ENCODE measurements at regions not wholly inside any gene's neighbourhood (a gene's known extent, or its start where the extent isn't known, plus 50 kb on each side); places are given as distances from the start of the nearest gene placed in this dataset.

DNA sequence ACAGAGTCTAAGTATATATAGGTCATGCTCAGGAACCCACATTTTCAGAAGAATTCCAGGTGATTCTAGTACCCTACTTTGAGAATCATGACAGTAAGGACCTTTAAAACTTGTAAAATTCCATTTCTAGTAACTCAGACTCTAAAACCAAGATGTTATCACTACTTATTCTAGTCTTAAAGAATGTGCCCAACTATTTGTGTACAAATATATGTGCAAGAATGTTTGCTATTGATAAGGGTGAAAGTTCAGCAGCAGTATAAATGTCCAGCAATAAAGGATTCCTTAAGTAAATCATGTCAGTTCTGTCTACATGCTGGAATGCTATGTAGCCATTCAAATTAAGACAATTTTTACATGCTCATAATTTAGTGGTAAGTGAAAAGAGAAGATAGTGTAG, 71.1 kb upstream of the MAGEB2 start:
- TF ChIP-seq NCOA5 (CRISPR knock-in tag; IDR thresholded peaks at IDR 0.05) (no peak), CC2D1A (CRISPR knock-in tag; IDR thresholded peaks at IDR 0.05) (no peak), CEBPB (IDR thresholded peaks at IDR 0.05; ENCODE audit: borderline replicate concordance, low read depth, low read length) (no peak)
- TF ChIP-seq, protein P1, sequence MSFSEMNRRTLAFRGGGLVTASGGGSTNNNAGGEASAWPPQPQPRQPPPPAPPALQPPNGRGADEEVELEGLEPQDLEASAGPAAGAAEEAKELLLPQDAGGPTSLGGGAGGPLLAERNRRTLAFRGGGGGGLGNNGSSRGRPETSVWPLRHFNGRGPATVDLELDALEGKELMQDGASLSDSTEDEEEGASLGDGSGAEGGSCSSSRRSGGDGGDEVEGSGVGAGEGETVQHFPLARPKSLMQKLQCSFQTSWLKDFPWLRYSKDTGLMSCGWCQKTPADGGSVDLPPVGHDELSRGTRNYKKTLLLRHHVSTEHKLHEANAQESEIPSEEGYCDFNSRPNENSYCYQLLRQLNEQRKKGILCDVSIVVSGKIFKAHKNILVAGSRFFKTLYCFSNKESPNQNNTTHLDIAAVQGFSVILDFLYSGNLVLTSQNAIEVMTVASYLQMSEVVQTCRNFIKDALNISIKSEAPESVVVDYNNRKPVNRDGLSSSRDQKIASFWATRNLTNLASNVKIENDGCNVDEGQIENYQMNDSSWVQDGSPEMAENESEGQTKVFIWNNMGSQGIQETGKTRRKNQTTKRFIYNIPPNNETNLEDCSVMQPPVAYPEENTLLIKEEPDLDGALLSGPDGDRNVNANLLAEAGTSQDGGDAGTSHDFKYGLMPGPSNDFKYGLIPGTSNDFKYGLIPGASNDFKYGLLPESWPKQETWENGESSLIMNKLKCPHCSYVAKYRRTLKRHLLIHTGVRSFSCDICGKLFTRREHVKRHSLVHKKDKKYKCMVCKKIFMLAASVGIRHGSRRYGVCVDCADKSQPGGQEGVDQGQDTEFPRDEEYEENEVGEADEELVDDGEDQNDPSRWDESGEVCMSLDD (CRISPR knock-in tag; IDR thresholded peaks at IDR 0.05; ENCODE audit: borderline replicate concordance) = no peak

Measured in HepG2 (cell line).